Erythroblast (primary cell): ENCODE measurements at regions not wholly inside any gene's neighbourhood (a gene's known extent, or its start where the extent isn't known, plus 50 kb on each side); places are given as distances from the start of the nearest gene placed in this dataset.

Experiments used
- DNase-seq, 2 experiments: peaks; one replicate each; lab custom pipeline; 2025; lab: John Stamatoyannopoulos, UW
- GATA1 ChIP-seq: IDR thresholded peaks from 2 replicates; pipeline ENCODE4 v1.6.1; 2011; ENCODE audit warnings: low read depth, mild to moderate bottlenecking, control low read depth, low read length, moderate library complexity
- POLR2A ChIP-seq: IDR thresholded peaks from 2 replicates; pipeline ENCODE4 v1.6.1; 2011; ENCODE audit warnings: mild to moderate bottlenecking, low read length

DNA sequence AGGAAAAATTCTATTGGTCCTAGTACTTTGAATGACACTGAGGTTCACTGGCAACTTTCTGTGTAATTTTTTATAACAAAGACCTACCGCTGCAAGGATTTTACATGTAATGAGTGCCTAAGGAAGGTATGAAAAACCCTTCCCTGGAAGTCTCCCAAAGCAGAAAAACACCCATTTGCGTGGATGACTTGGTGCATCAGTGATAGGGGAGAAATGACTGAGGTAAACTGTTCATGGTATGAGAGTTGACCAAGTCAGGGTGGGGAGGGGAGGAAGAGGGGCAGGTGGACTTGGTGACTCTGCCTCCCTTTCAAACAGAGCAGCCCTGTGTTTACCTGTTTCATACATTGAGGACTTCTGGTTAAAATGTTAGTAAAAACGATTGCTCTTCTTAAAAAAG, 78.8 kb upstream of the IPO9 start:
- no peak for DNase-seq
- TF ChIP-seq GATA1 (no peak), POLR2A (no peak)

DNA sequence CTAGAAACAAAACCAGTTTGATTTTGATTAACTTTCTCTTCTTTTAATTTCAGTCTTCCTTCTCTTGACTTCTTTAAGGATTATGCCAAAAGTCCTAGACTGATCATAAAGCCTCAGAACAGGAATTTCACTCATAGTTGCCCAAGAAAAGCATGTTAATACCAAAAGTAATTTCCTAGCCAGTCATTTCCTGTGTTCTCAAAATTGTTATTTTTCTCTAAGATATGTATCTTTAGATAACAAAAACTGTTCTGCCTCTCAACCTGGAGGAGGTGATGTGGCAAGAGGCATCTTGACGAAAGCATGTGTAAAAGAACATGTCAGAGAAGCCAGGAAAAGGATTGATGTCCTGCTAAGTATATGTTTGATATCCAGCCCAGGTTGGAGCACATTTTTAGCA, 78.0 kb upstream of the IPO9 start:
- DNase-seq: no peak

DNA sequence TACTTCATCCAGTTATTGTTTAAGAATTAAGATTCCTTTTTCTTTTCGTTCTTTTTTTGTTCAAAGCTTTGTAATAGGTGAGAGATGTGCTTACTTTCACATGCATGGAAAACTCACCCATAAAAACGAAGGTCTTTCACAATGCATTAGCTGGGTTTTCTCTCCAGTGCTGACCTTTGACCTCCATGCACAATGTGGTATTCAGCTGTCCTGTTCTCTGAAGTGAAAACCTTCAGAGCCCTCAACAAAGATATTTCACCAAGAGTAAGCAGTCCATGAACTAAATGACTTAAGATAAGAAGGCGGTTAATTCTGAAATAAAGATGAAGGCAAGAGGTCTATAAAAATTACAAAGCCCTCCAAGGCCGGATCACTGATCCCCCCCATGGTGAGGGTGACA, 77.1 kb upstream of the IPO9 start:
- no peak for DNase-seq
- no peak for TF ChIP-seq GATA1
- no peak for TF ChIP-seq POLR2A

More for the DNA sequence above, 78.0 kb upstream of the IPO9 start:
- no peak for TF ChIP-seq POLR2A
- TF ChIP-seq GATA1: no peak

DNA sequence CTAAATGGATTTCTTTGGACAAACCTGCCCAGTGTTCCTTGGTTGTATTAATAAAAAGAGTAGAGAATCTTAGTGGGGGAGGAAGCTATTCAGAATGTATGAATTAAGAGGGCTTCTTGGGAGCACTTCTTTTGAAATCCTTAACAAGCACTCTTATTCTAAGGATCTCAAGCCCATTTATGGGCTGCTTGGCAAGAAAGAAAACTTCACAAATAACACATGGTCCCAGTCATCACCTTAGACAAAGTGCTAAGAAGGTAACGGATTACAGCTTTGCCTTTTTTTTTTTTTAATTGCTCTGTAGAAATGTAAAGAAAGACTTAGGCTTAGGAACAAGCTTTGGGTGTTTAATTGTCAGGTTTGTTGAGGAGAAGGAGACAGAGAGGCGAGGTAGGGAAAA, 76.6 kb upstream of the IPO9 start:
- TF ChIP-seq GATA1 (no peak), POLR2A (no peak)
- DNase-seq: no peak

DNA sequence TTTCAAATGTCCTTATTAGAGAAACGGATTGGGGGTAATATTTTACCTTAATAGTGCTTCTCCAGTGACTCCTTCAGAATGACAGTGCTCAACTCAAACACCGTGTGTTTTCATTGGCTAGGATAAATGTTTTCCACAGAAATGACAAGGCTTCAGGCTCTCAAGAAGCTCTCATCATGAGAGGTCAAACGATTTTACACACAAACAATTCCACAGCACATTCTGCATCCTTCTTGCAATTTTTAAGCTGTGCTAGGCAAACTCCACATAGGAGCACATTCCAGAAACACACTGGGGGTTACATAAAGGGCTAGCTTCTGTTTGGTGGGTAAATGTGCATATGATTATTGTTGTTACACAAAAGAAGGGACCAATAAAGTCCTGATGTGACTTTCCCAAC, 75.5 kb upstream of the IPO9 start:
- no peak for DNase-seq
- no peak for TF ChIP-seq GATA1
- no peak for TF ChIP-seq POLR2A

DNA sequence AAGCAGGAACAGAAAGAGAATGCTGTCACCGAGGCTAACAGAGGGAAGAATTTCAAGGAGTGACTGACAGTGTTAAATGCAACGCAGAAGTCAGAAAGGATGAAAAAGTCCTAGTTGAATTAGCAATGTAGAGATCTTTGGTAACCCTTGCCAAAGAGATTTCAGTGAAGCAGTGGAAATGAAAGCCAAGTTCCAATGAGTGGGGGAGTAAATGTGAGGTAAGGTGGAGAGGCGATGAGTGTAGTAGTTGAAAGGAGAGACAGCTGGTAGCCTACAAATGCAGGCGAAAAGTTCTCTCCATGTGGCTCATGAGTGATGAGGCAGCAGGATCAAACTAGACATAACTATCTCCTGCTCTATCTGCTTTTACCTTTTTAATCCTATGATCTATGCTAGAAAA, 74.6 kb upstream of the IPO9 start:
- TF ChIP-seq GATA1 (no peak), POLR2A (no peak)
- no peak for DNase-seq

DNA sequence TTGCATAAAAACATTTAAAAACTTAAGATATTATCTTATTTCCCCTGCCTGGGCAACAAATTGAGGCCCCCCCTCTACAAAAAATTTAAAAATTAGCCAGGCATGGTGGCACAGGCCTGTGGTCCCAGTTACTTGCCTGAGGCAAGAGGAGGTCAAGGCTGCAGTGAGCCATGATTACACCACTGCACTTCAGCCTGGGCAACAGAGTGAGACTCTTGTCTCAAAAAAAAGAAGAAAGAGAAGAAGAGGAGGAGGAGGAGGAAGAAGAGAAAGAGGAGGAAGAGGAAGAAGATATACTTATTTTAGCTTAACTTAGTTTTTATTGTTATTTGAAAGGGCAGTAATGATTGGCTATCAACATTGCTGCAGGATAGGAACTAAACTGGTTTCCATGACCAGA, 73.8 kb upstream of the IPO9 start:
- TF ChIP-seq POLR2A (no peak), GATA1 (no peak)
- DNase-seq: no peak

DNA sequence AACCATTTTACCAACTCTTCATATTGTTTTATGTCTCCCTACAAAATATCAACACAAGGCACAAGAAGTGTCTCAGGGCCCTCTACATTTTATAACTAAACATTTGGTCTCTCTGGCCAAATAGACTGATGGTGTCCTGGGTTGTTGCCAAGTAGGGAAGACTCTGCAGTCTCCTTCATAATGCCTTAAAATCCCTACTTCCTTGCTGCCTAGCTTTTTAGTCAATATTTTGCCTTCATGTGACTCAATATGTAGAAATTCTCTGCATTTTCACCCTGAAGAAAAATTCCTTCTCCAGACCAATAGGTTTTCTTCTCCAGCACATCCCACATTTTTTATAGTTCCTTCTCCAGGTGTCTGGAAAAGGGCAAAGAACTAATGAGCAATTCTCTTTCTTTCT, 72.6 kb upstream of the IPO9 start:
- DNase-seq: no peak
- TF ChIP-seq GATA1: no peak
- TF ChIP-seq POLR2A: no peak

DNA sequence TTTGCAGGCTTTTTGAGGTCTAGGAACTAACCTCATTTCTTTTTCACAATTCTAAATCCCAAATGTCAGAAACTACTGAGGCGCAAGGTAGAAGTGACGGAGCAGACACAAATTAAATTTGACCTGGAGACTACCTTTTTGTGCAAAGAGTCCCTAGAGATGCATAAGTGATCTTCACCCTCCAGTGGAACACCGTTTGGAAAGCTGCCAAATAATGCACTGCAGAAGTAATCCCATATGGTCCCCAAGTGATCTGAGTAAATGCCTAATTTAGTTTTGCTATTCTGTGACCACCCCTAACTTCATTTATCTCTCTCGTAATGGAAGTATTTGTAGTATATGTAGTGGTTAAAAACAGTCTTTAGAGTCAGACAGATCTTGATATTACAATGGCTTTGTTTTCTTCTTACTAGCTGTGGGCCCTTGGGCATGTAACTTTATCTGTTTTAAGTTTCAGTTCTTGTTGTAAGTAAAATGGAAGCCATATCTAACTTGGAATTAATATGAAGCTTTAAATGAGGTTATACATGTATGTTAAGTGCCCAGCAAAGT, 70.4 kb upstream of the IPO9 start:
- TF ChIP-seq GATA1 (no peak), POLR2A (no peak)
- no peak for DNase-seq

DNA sequence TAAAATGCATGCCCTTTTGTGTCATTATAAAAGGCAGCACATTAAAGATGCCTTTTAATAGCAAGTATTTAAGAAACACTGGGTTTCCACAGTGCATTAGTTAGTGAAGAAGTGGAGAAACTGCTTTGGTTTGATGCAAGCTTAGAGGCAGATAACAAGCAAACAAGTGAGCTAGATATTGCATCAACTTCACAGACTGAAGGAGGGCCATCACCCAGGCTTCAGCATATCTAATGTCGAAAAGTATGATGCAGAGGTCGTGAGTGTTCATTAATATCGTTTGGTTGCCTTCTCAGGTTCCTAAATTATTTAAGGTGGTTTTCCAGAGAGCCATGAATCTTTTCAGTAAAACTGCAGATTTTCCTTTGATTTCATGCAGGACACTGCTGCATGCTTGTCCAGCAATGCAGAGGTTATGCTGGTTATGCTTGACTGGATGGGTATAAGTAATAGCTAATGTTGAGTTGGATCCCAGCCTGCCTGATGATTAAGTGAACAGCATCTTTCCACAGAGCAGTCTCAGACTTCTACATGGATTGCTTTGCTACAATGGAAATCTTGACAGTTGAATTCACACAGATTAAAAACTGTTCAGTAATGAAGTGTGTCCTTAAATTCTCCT, 69.7 kb upstream of the IPO9 start:
- TF ChIP-seq GATA1: no peak
- TF ChIP-seq POLR2A: no peak
- no peak for DNase-seq

DNA sequence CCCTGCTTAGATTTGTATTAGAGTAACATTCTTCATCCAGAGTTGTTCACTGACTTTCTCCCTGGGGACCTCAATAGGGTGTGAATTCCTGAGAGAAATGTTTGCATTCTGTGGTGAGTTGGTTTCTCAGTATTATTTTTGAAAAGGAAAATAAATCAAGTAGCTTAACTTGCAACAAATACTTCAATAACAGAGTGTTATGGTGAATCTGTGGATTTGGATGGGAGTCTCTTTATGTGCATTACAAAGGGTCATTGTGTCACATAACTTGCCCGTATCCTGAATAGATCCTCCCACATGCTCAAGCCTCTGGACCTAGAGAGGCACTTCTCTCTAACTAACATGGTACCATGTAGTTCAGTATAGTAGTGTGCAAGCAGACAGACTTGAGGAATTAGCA, 68.4 kb upstream of the IPO9 start:
- TF ChIP-seq POLR2A: no peak
- TF ChIP-seq GATA1: no peak
- no peak for DNase-seq

DNA sequence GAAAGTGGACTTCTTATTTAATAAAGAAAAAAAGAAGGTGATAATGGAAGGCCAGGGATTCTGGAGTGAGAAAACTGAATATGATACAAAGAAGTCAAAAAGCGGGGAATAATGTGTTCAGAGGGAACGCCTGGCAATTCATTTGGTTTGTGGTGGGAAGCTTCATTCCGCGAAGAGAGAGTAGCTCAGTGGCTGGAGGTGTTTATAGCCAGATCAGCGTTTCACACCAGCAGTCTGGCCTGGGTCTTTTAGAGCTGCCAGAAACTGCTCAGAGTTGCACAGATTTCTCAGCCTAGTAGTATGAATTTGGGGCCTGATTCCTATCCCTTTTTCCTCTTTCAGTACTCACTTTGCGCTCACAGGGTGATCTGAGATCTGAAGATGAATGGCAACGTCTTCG, 67.8 kb upstream of the IPO9 start:
- no peak for DNase-seq
- TF ChIP-seq POLR2A: no peak
- TF ChIP-seq GATA1: no peak

DNA sequence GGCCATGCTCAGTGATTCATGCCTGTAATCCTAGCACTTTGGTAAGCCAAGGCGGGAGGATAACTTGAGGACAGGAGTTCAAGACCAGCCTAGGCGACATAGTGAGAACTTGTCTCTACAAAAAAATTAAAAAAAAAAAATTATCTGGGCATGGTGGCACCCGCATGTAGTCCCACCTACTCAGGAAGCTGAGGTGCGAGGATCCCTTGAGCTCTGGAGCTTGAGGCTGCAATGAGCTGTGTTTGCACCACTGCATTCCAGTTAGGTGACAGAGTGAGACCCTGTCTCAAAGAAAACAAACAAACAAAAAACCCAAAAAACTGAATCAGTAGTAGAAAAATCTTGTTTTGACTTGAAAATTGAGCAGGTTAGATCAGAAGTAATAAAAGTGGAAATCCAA, 67.1 kb upstream of the IPO9 start:
- no peak for DNase-seq
- TF ChIP-seq GATA1 (no peak), POLR2A (no peak)

DNA sequence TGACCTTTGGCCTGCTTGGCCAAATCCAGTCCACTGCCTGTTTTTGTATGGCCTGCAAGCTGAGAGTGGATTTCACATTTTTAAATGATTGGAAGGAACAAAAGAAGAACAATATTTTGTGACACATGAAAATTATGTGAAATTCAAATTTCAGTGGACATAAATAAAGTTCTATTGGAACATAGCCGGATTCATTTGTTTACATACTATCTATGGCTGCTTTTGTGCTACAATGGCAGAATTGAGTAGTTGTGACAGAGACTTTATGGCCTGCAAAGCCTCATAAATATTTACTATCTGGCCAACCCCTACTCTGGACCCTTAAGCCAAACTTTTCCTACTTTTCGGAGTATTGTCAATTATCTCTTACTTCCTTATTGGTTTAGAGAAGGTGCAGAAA, 66.6 kb upstream of the IPO9 start:
- no peak for DNase-seq
- TF ChIP-seq GATA1: no peak
- TF ChIP-seq POLR2A: no peak
